GM18499 (cell line): ENCODE measurements at regions not wholly inside any gene's neighbourhood (a gene's known extent, or its start where the extent isn't known, plus 50 kb on each side); places are given as distances from the start of the nearest gene placed in this dataset.
"Not testable (repeated sequence)": the region's sequence is repeated elsewhere in the genome, so short reads cannot be mapped to it uniquely, and the experiment has no call there.

ENCODE experiments used
- ATAC-seq: cut with Tn5 transposase; IDR thresholded peaks from one replicate; pipeline ENCODE4 v1.9.1; 2021; ENCODE audit warnings: moderate number of reproducible peaks; ENCODE audit not compliant: insufficient read depth, unreplicated experiment

DNA sequence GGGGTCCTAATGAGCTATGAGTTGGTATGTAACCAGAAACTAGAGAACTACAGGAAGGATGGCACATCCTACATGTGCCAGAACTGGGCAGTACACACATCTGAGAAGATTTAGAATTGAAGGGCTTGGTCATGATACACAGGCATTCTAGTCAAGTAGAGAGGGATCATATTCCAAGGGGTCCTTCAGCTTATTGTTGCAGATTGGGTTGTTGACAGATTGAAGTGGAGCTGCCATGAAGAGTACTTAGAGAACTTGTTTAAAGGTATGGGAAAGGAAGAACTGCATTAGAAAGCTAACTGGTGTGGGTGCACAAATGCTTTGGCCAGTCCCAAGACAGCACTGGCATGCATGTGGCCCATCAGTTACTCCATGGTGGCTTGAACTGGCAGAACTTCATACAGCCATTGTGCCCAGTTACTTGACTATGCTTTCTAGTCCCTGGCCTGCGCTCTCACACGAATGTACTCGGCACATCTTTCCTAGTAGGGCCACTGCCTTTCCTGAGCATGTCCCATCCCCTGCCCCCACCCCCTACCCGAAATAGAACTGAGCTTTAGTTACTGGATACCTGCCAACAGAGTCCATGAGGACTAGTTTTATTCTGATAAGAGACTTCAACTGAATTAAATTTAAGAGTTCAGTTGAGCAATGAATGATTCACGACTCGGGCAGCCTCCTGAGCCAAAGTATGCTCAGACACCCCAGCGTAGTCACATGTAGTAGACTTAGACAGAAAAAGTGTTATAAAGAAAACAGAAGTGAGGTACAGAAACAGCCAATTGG lies 64.0 kb downstream of the CCNG2 start:
- ATAC-seq: no peak

DNA sequence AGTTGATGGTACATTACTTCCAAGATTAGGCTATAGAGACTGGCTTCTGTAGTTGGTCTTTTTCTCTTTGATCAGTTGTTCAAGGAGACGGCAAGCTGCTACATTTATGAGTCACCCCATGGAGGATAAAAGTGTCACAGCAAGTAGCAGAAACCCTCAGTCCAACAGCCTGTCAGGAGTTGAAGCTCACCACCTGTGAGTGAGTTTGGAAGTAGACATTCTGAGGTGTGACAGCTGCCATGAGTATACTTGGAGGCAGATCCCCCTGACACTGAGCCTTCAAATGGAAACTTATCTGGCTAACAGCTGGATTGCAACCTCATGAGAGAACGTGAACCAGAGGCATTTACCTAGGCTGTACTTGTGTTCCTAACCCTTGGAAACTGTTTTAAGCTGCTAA lies 68.0 kb downstream of the CCNG2 start:
- no peak for ATAC-seq

DNA sequence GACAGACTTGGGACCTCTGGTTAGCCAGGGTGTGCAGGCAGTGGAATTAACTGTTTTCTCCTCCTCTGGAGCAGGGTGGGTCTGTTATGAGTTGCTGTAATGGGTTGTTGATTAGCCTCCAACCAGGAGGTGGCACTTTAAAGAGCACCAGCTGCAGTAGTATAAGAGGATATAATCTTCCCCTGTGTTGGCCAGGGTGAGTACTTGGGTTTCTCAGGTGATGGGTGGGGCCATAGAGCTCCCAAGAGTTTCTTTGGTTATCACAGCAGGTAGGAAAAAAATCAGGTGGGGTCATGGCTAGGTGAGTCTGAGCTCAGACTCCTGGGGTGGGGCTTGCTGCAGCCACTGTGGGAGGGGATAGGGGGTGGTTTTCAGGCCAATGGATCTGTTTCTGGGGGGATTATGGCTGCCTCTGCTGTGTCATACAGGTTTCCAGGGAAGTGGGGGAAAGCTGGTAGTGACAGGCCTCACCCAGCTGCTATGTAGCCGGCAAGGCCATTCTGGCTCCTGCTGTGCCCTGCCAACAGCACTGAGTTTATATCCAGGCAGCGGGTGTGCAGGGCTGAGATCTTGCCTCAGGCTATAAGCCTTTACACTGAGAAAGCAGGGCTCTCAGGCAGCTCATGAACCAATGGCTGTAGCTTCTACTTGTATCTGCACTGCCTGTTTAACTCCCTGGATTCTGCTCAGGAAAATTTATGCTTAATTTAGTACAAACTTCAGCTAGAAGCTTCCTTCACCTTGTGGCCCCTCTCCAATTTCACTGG lies 70.1 kb downstream of the CCNG2 start:
- ATAC-seq: no peak

DNA sequence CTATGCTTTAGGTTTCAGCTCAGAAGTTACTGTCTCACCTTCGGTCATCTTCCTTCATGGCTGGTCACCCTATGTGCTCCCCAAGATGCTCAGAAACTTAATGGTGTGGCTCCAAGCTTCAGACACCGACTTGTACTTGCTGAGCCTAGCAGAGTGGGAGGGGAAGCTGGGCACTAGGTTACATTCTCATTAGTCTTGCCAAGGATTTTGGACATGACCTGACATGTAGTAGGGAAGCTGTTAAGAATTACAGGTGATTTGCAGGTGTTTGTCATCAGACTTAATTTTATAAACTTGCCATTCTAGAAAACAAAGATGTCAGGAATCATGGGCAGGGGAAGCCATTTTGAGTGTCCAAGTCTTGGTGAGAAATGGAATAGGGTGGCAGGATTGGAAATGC lies 72.4 kb downstream of the CCNG2 start:
- ATAC-seq: no peak

DNA sequence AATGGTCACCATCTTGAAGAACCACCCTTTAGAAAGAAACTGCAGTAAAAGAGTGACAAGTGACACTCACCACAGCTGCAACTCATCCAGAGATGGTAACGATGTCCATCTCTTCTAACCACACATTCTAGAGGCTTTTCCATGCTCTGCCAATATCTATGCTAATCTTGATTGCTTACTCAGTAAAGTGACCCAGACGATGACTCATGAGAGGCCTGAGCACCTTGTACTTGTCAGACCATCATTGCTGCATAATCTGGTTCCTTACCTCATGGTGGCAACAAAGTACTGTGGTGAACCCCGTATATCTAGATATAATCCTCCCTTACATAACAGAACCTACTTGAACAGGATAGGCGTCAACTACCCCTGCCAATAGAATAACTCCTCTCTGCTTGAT lies 75.6 kb downstream of the CCNG2 start:
- no peak for ATAC-seq

DNA sequence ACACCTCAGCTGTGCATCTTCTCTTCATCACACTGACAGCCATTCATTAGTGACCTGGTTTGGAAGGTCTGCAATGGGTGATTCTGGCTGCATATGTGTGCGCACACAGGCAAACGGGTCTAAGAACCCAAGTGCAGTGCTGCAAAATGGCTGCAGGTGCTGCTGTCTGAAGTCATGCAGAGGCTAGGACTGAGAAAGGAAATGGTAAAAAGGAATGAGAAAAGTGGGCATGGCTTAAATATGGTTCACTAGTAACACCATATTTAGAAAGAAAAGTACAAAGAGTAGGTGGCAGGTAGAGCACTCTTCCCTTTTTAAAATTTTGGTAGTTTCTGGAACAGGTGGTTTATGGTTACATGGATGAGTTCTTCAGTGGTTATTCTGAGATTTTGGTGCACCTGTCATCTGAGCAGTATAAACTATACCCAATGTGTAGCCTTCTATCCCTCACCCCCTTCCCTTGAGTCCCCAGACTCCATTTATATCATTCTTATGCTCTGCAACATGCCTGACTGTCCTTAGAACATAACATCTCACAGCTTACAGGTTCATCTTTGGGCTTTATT lies 78.4 kb downstream of the CCNG2 start:
- ATAC-seq: no peak

DNA sequence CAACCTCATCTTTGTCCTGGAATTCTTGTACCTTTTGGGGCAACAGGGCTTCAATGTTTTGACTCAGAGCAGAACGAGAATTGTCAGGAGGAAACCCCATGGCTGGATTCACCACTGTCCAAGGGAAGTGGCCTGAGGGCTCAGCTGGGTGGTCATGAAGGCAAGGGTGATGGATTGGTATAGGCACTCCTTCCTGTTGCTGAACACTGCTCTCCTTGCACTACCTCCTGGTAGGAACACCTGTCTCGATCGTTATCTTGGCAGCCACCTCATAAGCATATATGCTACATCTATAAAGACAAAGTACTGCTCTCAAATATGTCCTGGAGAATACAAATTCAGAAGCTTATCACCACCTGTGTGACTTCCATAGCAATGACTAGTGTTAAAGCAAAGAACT lies 79.8 kb downstream of the CCNG2 start:
- ATAC-seq: no peak

DNA sequence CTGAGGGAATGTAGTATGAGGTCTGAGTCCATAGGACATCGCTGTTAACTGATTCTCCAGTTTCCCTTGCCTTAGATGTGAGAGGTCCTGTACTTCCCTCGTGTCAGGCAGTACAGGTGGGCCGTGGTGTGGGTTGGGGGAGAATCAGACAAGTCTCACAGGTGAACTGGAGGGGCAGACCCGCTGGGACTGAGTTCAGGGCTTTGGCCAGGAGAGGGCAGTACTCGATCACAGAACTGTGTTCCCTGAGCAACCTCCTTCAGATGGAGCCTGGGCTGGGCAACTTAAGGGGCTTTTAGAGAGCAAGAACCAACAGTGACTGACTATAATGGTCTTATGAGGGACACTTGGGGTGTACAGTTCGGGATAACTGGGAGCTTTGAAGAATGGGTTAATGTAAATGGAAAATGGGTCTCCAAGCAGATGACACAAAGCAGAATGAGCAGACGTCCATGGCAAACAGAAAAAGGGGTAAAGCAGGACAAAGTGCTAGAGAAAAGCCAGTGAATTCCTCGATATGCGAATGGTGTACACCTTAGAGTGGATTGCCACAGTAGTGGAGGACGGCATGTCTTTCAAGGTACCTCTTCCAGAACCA lies 83.6 kb downstream of the CCNG2 start:
- no peak for ATAC-seq

DNA sequence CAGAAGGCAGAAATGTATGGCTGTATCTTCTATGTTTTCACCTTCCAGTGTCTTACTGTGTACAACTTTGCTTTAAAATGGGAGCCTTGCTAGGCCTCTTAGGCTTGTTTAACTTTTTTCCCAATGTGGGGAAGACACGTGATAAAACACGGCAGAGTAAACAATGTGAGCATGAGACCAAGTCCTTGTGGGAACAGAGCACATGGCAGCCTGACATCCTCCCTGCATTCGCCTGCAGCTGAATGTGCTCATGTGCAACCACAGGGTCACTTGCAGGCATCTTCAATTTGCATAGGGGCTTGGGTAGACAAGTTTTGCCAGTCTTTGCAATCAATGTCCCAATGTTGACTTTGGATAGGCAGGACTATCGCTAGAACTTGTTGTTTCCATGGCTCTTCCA lies 91.8 kb downstream of the CCNG2 start:
- no peak for ATAC-seq

DNA sequence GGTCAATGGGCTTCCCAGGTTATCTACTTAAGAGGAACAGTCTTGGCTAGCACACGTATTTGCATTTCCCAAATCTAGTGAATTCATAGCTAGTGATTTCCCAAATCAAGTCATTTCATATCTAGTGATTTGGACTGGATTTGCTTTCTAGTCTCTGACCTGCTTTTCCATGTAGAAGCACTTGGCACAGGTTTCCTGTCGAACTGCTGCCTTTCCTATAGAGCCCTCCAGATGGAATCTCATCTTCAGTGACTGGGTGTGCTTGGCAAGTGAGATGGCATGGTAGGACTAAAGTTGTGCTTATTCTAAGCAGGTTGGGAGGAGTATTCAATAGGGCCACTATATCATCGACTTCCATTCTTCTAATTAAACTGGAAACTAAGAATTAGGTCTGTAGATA lies 94.7 kb downstream of the CCNG2 start:
- no peak for ATAC-seq

DNA sequence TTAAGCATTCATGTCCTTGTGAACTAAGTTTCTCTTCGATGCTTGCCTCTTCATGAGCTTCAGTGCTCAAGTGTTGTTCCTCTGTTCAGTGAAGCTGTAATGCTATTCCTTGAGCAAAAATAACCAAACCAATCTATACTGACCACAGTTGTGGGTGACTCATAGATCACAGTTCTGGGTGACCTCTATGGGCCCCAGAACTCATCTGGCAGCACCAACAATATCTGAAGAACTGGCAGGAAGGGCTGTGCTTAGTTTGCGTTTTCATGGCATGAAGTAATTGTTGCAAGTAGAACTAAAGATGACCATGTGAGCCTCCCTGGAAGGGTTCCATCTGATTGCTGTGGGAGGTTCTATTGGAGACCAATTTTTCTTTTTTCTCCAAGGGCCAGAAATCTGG lies 106.2 kb downstream of the CCNG2 start:
- ATAC-seq: no peak

DNA sequence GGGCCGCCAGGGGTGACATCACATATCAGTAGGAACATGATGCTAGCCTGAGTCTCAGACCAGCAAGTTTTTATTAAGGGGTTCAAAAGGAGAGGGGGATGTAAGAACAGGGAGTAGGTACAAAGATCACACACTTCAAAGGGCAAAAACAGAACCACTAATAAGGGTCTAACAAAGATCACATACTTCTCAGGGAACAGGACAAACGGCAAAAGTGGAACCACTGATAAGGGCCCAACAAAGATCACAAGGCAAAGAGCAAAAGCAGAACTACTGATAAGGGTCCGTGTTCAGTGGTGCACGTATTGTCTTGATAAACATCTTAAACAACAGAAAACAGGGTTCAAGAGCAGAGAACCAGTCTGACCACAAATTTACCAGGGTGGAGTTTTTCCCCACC lies 107.0 kb downstream of the CCNG2 start:
- ATAC-seq: not testable (repeated sequence)

DNA sequence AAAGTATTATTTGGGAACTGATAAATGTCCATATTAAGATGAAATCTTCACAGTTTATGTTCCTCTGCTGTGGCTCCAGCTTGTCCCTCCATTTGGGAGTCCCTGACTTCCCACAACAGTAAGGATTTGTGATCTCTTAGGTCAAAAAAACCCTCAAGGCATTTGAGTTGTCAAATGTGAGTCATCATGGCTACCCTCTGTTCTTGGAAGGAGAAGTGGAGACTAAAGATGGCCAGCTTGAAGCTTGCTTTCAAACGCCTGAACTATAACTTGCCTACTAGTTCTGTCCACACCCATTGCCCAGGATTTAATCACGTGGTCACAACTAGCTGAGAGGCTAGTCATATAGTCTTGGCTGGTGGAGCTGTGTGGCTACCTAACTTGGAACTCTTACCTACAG lies 107.8 kb downstream of the CCNG2 start:
- no peak for ATAC-seq

DNA sequence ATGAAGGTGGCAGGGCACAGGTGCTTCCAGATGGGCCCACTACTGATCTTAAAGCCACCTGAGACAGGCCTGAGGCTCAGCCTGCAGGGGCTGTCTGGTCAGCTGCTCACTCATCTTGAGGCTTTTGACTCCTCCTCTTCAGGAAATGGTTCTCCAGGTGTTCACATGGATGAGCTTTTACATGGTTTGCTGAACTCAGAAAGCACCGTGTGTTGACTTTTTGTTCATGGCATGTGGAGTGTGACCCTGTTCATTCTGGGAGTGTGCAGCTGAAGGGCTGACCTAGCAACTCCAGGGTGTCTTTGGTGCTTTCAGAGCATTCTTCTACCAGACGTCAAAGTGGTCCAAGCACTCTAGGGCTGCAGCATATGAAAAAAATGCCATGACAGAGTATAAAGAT lies 111.1 kb downstream of the CCNG2 start:
- no peak for ATAC-seq

DNA sequence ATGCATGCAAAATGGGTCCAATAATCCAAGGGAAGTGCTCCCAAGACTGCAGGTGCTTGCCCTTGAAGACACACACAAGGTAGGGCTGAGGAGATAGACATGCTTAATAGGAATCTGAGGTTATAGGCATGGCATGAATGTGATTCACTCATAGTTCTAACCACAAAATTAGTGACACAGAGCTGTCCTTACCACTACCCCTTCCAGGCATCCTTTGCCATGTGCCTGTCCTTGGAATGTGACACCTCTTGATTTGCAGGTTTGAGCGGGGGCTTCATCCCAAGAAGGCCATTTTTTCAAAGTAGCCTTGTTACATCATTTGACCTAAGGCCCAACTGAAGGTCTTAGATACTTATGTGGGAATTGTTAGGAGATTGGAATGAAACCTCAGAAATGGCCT lies 112.5 kb downstream of the CCNG2 start:
- no peak for ATAC-seq

DNA sequence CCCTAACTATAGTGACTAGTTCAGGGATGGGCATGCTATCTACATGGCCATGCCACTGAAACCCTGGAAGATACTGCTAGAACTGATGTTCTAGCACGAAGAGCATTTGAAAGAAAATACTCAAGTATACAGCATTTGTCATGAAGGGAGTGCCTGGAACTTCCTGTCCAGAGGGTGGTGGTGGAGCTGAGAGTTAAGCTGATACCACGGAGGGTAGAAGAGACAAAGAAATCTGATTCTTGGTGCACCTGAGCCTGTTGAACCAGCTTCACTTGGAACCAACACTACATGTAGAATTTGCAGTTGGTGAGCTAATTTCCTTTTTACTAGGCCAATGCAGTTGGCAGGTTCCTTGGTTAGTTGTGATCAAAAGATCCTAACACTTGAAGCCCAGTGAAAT lies 116.4 kb downstream of the CCNG2 start:
- ATAC-seq: no peak

DNA sequence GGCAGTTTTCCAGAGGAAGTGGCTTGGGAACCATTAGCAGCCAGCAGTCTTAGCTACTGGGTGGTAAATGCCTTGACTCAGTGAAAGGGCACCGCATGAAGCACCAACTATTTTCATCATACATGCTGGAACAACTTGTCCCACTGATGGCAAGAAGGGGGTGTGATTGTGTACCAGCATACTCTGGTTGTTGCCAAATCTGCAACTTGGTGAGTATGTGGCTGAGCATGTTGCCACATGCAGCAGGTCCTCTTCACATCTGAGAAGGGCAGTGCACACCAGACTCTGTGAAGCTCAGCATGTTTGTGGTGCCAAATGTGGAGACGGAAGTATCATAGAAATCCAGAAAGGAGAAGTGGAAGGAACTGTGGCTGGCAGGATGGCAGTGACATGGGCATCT lies 122.1 kb downstream of the CCNG2 start:
- ATAC-seq: not testable (repeated sequence)

DNA sequence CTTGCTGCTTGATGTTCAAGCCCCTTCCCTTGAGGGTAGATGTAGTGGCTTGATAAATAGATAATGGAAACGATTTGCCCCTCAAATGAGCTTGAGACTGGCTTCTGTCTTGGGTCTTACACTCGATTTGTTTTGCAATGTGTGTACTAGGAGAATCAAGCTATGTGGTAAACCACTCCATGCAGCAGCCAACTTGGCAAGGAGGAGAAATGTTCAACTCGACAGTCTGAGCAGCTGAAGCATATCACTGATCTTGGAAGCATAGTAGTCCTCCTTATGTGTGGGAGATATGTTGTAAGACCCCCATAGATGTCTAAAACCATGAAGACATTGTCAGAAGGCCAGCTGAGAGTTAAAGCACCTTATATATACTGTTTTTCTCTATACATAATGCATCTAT lies 125.3 kb downstream of the CCNG2 start:
- no peak for ATAC-seq

DNA sequence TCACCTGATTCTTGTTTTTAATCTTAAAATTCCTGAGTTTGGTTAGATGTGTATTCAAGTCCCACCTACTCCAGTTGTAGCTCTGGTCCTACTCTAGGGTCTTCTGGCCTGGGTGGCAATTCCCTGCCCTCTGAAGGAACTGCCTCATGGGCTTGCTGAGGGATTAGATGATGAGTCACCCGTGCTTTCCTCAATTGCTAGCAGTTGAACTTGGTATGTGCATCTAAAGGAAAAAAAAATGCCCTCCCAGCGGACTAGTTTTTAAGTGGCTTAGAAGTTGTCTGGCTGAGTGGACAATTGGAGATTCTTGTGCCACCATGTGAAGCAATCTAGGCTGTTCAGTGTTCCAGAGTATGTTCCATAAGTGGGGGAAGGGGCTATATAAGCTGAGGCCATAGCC lies 127.0 kb downstream of the CCNG2 start:
- ATAC-seq: no peak

DNA sequence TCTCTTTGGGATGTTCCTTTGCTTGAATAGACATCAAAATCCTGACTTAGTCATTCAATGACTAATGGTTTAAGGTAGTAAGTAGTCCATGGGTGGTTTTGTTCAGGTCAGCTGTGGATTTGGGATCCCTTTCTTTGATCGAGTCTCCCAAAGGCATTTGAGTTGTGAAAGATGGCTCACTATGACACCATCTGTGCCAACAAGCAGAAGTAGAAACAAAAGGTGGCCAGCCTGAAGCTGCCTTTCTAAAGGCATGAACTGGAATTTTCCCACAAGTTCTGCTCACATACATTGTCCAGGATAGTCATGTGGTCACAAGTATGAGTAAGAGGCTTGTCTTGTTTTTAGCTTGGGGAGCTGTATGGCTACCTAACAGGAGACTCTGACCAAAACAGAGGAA lies 129.9 kb downstream of the CCNG2 start:
- no peak for ATAC-seq

DNA sequence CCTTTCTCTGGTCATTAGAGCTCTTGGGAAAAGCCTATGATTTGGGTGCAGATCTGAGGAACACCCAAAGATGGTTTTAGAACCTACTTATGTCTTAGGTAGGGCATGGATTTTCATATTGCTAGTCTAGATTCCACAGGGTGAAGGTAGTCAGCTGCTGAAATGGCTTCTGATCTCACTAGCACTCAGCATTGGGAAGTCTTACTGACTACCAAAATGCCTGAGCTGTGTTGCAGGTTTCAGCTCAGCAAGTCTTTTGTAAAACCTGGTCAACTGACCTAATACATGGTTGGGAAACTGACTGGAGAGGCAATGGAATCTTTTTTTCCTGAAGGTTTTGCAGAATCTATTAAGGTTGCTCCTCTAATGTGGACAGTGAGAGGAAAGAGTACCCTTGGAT lies 136.4 kb downstream of the CCNG2 start:
- no peak for ATAC-seq
